ENCODE measurements at regions not wholly inside any gene's neighbourhood (a gene's known extent, or its start where the extent isn't known, plus 50 kb on each side); places are given as distances from the start of the nearest gene placed in this dataset.

DNA sequence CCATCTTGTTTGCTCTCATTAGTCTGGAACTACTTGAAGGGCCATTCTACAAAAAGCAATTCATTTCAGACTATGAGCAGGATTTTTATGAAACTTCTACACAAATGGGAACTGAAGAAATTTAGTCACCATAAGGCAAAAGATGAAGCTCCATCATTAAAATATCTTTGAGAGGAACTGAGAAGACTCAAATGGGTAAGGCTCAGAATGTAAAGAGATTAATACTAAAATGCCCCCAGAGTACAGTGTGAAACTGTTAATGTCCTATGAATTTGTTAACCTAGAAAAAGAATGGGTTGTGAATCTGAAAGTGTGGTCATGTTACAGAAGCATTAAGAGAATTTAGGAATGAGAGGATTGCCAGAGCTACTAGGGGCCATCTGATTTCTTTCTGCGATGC, 77.9 kb upstream of the SLC7A11 start:
- TF ChIP-seq POLR2A (IDR thresholded peaks at IDR 0.05; ENCODE audit: extremely low read depth, insufficient read length), result no peak
- TF ChIP-seq, protein P1, sequence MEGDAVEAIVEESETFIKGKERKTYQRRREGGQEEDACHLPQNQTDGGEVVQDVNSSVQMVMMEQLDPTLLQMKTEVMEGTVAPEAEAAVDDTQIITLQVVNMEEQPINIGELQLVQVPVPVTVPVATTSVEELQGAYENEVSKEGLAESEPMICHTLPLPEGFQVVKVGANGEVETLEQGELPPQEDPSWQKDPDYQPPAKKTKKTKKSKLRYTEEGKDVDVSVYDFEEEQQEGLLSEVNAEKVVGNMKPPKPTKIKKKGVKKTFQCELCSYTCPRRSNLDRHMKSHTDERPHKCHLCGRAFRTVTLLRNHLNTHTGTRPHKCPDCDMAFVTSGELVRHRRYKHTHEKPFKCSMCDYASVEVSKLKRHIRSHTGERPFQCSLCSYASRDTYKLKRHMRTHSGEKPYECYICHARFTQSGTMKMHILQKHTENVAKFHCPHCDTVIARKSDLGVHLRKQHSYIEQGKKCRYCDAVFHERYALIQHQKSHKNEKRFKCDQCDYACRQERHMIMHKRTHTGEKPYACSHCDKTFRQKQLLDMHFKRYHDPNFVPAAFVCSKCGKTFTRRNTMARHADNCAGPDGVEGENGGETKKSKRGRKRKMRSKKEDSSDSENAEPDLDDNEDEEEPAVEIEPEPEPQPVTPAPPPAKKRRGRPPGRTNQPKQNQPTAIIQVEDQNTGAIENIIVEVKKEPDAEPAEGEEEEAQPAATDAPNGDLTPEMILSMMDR (IDR thresholded peaks at IDR 0.05; ENCODE audit: low read depth, low read length), result no peak
- TF ChIP-seq, protein P2, sequence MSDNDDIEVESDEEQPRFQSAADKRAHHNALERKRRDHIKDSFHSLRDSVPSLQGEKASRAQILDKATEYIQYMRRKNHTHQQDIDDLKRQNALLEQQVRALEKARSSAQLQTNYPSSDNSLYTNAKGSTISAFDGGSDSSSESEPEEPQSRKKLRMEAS (IDR thresholded peaks at IDR 0.05; ENCODE audit: low read depth, low read length), result no peak
